Erythroblast (primary cell): ENCODE measurements at regions not wholly inside any gene's neighbourhood (a gene's known extent, or its start where the extent isn't known, plus 50 kb on each side); places are given as distances from the start of the nearest gene placed in this dataset.
"Not testable (repeated sequence)": the region's sequence is repeated elsewhere in the genome, so short reads cannot be mapped to it uniquely, and the experiment has no call there.

Experiments used
- GATA1 ChIP-seq: IDR thresholded peaks from 2 replicates; pipeline ENCODE4 v1.6.1; 2011; ENCODE audit warnings: low read depth, mild to moderate bottlenecking, control low read depth, low read length, moderate library complexity
- POLR2A ChIP-seq: IDR thresholded peaks from 2 replicates; pipeline ENCODE4 v1.6.1; 2011; ENCODE audit warnings: mild to moderate bottlenecking, low read length

GRCh38 chr12:17007442-17008040 lies 401.6 kb upstream of the LMO3 start:
- not testable (repeated sequence) for TF ChIP-seq POLR2A, GATA1
